NOMO-1 (cell line): ENCODE measurements at regions not wholly inside any gene's neighbourhood (a gene's known extent, or its start where the extent isn't known, plus 50 kb on each side); places are given as distances from the start of the nearest gene placed in this dataset.
"Not testable (repeated sequence)": the region's sequence is repeated elsewhere in the genome, so short reads cannot be mapped to it uniquely, and the experiment has no call there.

Experiments
- DNase-seq, 2 experiments: peaks; one replicate each; lab custom pipeline; 2025; ENCODE audit not compliant: unreplicated experiment in 2 of 2; lab: John Stamatoyannopoulos, UW

- no peak for DNase-seq
Measured at GRCh38 chr20:53823121-53823764, 229.6 kb upstream of the ZNF217 start.

- no peak for DNase-seq
Measured at GRCh38 chr20:53822534-53822933, 228.9 kb upstream of the ZNF217 start.

- no peak for DNase-seq
Measured at GRCh38 chr20:53819973-53820451, 226.4 kb upstream of the ZNF217 start.

- DNase-seq, result no peak
Measured at GRCh38 chr20:53818457-53819177, 225.0 kb upstream of the ZNF217 start.

GRCh38 chr20:53817513-53817912 lies 223.9 kb upstream of the ZNF217 start:
- DNase-seq, result not testable (repeated sequence)

GRCh38 chr20:53816872-53817398 lies 223.3 kb upstream of the ZNF217 start:
- no peak for DNase-seq

GRCh38 chr20:53815509-53815908 lies 221.9 kb upstream of the ZNF217 start:
- DNase-seq, result no peak

- no peak for DNase-seq
Measured at GRCh38 chr20:53814060-53814459, 220.4 kb upstream of the ZNF217 start.

- no peak for DNase-seq
Measured at GRCh38 chr20:53813636-53814035, 220.0 kb upstream of the ZNF217 start.

GRCh38 chr20:53811577-53811976 lies 217.9 kb upstream of the ZNF217 start:
- DNase-seq, result no peak

- DNase-seq, result no peak
Measured at GRCh38 chr20:53810661-53811355, 217.2 kb upstream of the ZNF217 start.

GRCh38 chr20:53809728-53810365 lies 216.2 kb upstream of the ZNF217 start:
- DNase-seq, result no peak

GRCh38 chr20:53809217-53809616 lies 215.6 kb upstream of the ZNF217 start:
- peak in 1 of 2 experiments; percentile 10 for DNase-seq

GRCh38 chr20:53808733-53809132 lies 215.1 kb upstream of the ZNF217 start:
- no peak for DNase-seq

- not testable (repeated sequence) for DNase-seq
Measured at GRCh38 chr20:53808302-53808701, 214.7 kb upstream of the ZNF217 start.

- no peak for DNase-seq
Measured at GRCh38 chr20:53806683-53807401, 213.2 kb upstream of the ZNF217 start.

- DNase-seq, result no peak
Measured at GRCh38 chr20:53805895-53806384, 212.3 kb upstream of the ZNF217 start.

- DNase-seq, result no peak
Measured at GRCh38 chr20:53804920-53805894, 211.6 kb upstream of the ZNF217 start.

- not testable (repeated sequence) for DNase-seq
Measured at GRCh38 chr20:53804308-53804707, 210.7 kb upstream of the ZNF217 start.
